B cell (primary cell): ENCODE measurements at regions not wholly inside any gene's neighbourhood (a gene's known extent, or its start where the extent isn't known, plus 50 kb on each side); places are given as distances from the start of the nearest gene placed in this dataset.

Source experiments
- ATAC-seq: fragments of 200-7000 bp; cut with Tn5 transposase; one replicate; pipeline ENCODE4 v1.10.0; 2021; ENCODE audit warnings: low read depth, mild to moderate bottlenecking, moderate number of reproducible peaks, moderate library complexity
- CTCF ChIA-PET: fragments of 350-600 bp; sonication (Branson Sonifier 250); formaldehyde crosslinking; loops from one replicate; lab custom pipeline; 2021; ENCODE audit warnings: antibody characterized with exemption, inconsistent platforms; lab: Charles Lee
- POLR2A ChIA-PET: fragments of 350-600 bp; sonication (Branson Sonifier 250); formaldehyde crosslinking; loops from one replicate; lab custom pipeline; 2021; ENCODE audit warnings: antibody characterized with exemption; lab: Charles Lee
- DNase-seq: peaks from one replicate; pipeline ENCODE4 v3.0.0; 2013
- H2AFZ ChIP-seq: 2 replicates; pipeline ENCODE4 v1.6.1; 2012; ENCODE audit warnings: mild to moderate bottlenecking, low read depth, low read length; ENCODE audit not compliant: insufficient read depth, poor library complexity, severe bottlenecking
- H3K27ac ChIP-seq, 2 donors: 1 replicate in 1 of 2; 2 replicates in 1 of 2; pipeline ENCODE4 v1.5.1; 2012 to 2013; ENCODE audit warnings: low read length in 2 of 2, mild to moderate bottlenecking in 2 of 2, moderate library complexity in 1 of 2
- H3K27me3 ChIP-seq, 4 experiments: fragments of 200-600 bp in 1 of 4; sonication (generic) in 1 of 4; replicated peaks in 1 of 4; 1 replicate in 2 of 4; 2 replicates in 2 of 4; pipeline versions ENCODE4 v1.6.1 to v1.7.0; 2013 to 2016; ENCODE audit warnings: low read length in 3 of 4, mild to moderate bottlenecking in 2 of 4, mixed read lengths in 1 of 4, moderate library complexity in 1 of 4; ENCODE audit not compliant: insufficient read depth in 4 of 4, control insufficient read depth in 3 of 4; ENCODE audit errors: control extremely low read depth in 1 of 4
- H3K36me3 ChIP-seq, 2 experiments: replicated peaks in 1 of 2; 1 replicate in 1 of 2; 2 replicates in 1 of 2; pipeline versions ENCODE4 v1.6.1 to v1.7.1; 2013; ENCODE audit warnings: low read length in 1 of 2; ENCODE audit not compliant: insufficient read depth in 2 of 2, control insufficient read depth in 1 of 2; ENCODE audit errors: control extremely low read depth in 1 of 2, extremely low read depth in 1 of 2
- H3K4me1 ChIP-seq, 2 donors: fragments of 200-600 bp in 1 of 2; sonication (generic) in 1 of 2; 1 replicate in 1 of 2; 2 replicates in 1 of 2; pipeline versions ENCODE4 v1.5.1 to v1.6.1; 2013 to 2017; ENCODE audit warnings: low read length in 2 of 2; ENCODE audit not compliant: control insufficient read depth in 2 of 2, insufficient read depth in 2 of 2
- H3K4me2 ChIP-seq: replicated peaks from 2 replicates; pipeline ENCODE3; 2012; ENCODE audit warnings: mild to moderate bottlenecking, low read depth, low read length; ENCODE audit not compliant: poor library complexity, severe bottlenecking
- H3K4me3 ChIP-seq, 5 experiments: fragments of 200-600 bp in 1 of 5; sonication (generic) in 1 of 5; 1 replicate in 3 of 5; 2 replicates in 2 of 5; pipeline versions ENCODE4 v1.5.1 to v1.7.0; 2011 to 2016; ENCODE audit warnings: low read length in 4 of 5, mild to moderate bottlenecking in 4 of 5, low read depth in 2 of 5, control low read depth in 1 of 5, moderate library complexity in 1 of 5; ENCODE audit not compliant: insufficient read depth in 1 of 5; ENCODE audit errors: control extremely low read depth in 1 of 5, extremely low read depth in 1 of 5
- H3K79me2 ChIP-seq: fragments of 200-600 bp; sonication (generic); one replicate; pipeline ENCODE4 v1.6.0; 2016; ENCODE audit warnings: low read length; ENCODE audit not compliant: control insufficient read depth, insufficient read depth
- H3K9ac ChIP-seq: fragments of 200-600 bp; sonication (generic); 2 replicates; pipeline ENCODE4 v1.6.1; 2017; ENCODE audit warnings: mild to moderate bottlenecking, low read length, moderate library complexity
- H3K9me3 ChIP-seq, 3 donors: one replicate each; pipeline versions ENCODE4 v1.6.1 to v1.7.1; 2013; ENCODE audit warnings: low read length in 2 of 3; ENCODE audit not compliant: control insufficient read depth in 2 of 3, insufficient read depth in 1 of 3; ENCODE audit errors: control extremely low read depth in 1 of 3
- H4K20me1 ChIP-seq: 2 replicates; pipeline ENCODE4 v1.6.0; 2012; ENCODE audit warnings: mild to moderate bottlenecking, low read length; ENCODE audit not compliant: insufficient read depth, control insufficient read depth, poor library complexity, severe bottlenecking
- H3K27ac Mint-ChIP-seq: one replicate; pipeline ENCODE4 v1.8.0; 2021; ENCODE audit warnings: mixed read lengths
- H3K27me3 Mint-ChIP-seq: one replicate; pipeline ENCODE4 v1.8.0; 2021; ENCODE audit warnings: mixed read lengths
- H3K4me1 Mint-ChIP-seq: one replicate; pipeline ENCODE4 v1.8.0; 2021; ENCODE audit warnings: mixed read lengths
- H3K4me3 Mint-ChIP-seq: one replicate; pipeline ENCODE4 v1.8.0; 2021; ENCODE audit warnings: mixed read lengths
- H3K9me3 Mint-ChIP-seq: one replicate; pipeline ENCODE4 v1.8.0; 2022; ENCODE audit warnings: mixed read lengths; ENCODE audit not compliant: insufficient read depth
- EZH2 ChIP-seq: IDR thresholded peaks from 2 replicates; pipeline ENCODE4 v1.6.1; 2012; ENCODE audit warnings: borderline replicate concordance, low read depth, mild to moderate bottlenecking, moderate library complexity, low read length; ENCODE audit not compliant: insufficient read depth, poor library complexity, severe bottlenecking
- WGBS: methylation state at CpG from one replicate; pipeline ENCODE4 v1.1.5; 2013; ENCODE audit warnings: missing lambda C conversion rate; ENCODE audit not compliant: insufficient coverage; 5-methylcytosine and 5-hydroxymethylcytosine counted together
- intact Hi-C: fragments of 100-400 bp; cut with micrococcal nuclease; formaldehyde crosslinking; loops from one replicate; pipeline ENCODE4 v1.10.0; 2022
- TF ChIP-seq, protein P1 (sequence below): fragments of 200-600 bp; IDR thresholded peaks from one replicate; pipeline ENCODE4 v1.8.0; 2022; ENCODE audit warnings: antibody characterized with exemption, mild to moderate bottlenecking

DNA sequence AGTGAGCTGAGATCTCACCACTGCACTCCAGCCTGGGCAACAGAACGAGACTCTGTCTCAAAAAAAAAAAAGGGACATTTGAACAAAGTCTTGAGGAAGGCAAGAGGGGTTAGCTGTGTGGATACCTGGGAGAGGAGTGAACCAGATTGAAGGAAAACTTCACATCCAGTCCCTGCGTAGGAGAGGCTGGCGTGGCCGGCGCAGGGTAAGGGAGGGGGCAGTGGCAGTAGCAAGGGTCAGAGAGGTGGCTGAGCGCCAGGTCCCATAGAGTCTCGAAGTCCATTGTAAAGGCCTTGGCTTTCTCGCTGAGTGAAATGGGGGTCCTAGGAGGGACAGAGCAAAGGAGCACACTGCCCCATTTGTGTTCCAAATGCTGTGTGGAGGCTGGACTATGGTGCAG, 171.8 kb upstream of the WSCD1 start:
- H2AFZ ChIP-seq: no peak overlapping the region
- Mint-ChIP-seq H3K27me3 (peaks cover 27% of the 10 kb centered on the region), H3K9me3 (no peaks in the 10 kb centered on the region), H3K4me1 (no peaks in the 10 kb centered on the region), H3K27ac (no peak overlapping the region), H3K4me3 (no peak overlapping the region)
- ATAC-seq (no peak), DNase-seq (no peak)
- no peak overlapping the region for H3K9ac ChIP-seq
- H3K27me3 ChIP-seq: peaks cover 0 to 2% (median 0%) of the 10 kb centered on the region in 4 experiments
- TF ChIP-seq, protein P1, sequence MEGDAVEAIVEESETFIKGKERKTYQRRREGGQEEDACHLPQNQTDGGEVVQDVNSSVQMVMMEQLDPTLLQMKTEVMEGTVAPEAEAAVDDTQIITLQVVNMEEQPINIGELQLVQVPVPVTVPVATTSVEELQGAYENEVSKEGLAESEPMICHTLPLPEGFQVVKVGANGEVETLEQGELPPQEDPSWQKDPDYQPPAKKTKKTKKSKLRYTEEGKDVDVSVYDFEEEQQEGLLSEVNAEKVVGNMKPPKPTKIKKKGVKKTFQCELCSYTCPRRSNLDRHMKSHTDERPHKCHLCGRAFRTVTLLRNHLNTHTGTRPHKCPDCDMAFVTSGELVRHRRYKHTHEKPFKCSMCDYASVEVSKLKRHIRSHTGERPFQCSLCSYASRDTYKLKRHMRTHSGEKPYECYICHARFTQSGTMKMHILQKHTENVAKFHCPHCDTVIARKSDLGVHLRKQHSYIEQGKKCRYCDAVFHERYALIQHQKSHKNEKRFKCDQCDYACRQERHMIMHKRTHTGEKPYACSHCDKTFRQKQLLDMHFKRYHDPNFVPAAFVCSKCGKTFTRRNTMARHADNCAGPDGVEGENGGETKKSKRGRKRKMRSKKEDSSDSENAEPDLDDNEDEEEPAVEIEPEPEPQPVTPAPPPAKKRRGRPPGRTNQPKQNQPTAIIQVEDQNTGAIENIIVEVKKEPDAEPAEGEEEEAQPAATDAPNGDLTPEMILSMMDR: no peak
- TF ChIP-seq EZH2: no peak
- H3K4me1 ChIP-seq: no peaks in the 10 kb centered on the region
- no peak overlapping the region for H3K4me3 ChIP-seq
- WGBS: 90% methylated on average over 8 of the region's 8 CpGs
- ChIA-PET POLR2A (no interaction called here), CTCF (no interaction called here)
- no peak overlapping the region for H3K4me2 ChIP-seq
- peaks cover 0 to 14% (median 5%) of the 10 kb centered on the region in 3 donors for H3K9me3 ChIP-seq
- H3K79me2 ChIP-seq: no peaks in the 10 kb centered on the region
- intact Hi-C loops: no loop called here
- no peaks in the 10 kb centered on the region for H4K20me1 ChIP-seq
- no peak overlapping the region for H3K27ac ChIP-seq
- H3K36me3 ChIP-seq: no peaks in the 10 kb centered on the region

DNA sequence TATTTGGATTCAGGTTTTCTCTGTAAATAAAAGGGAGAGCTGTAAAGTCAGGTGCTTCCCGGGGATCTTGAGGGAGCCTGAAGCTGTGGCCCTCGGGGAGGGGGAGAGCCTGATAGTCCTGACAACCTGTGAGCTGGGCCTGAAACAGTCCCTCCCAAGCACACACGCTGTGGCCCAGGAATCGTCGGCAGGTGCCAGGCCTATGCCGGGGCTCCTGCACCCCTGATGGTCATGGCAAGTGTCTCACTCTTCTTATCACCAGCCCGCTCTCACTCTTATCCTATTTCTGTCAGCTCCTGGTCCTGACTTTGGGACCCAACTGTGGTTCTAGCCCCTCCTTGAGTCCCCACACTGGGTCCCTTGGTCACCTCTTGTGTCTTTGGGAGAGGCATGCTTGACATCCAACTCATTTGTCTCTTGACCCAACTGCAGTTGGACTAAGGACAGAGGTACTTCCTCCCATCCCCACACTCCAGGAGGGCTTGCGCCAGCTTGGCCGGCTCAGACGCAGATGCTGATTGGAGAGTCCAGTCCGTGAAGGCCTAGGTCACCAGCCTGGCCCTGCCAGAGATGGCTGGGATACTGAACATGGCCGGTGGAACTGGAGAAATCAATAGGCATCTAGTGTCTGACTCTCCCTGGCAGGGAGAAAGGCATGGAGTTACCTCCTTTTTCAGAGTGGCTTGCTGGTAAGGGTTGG, 170.5 kb upstream of the WSCD1 start:
- no peak for ATAC-seq
- POLR2A ChIA-PET: no interaction called here
- Histone ChIP-seq H3K27me3 (peaks cover 0 to 2% (median 0%) of the 10 kb centered on the region in 4 experiments), H3K9ac (no peak overlapping the region), H3K27ac (no peak overlapping the region), H2AFZ (no peak overlapping the region), H3K4me2 (no peak overlapping the region), H4K20me1 (no peaks in the 10 kb centered on the region), H3K4me3 (no peak overlapping the region), H3K9me3 (peaks cover 0 to 14% (median 9%) of the 10 kb centered on the region in 3 donors), H3K79me2 (no peaks in the 10 kb centered on the region), H3K36me3 (no peaks in the 10 kb centered on the region), H3K4me1 (no peaks in the 10 kb centered on the region)
- CTCF ChIA-PET: no interaction called here
- H3K27ac Mint-ChIP-seq: no peak overlapping the region
- 92% methylated on average over 12 of the region's 12 CpGs for WGBS
- no peak for TF ChIP-seq EZH2
- TF ChIP-seq, protein P1: no peak
- H3K4me1 Mint-ChIP-seq: no peaks in the 10 kb centered on the region
- H3K27me3 Mint-ChIP-seq: peaks cover 23% of the 10 kb centered on the region
- H3K9me3 Mint-ChIP-seq: no peaks in the 10 kb centered on the region
- H3K4me3 Mint-ChIP-seq: no peak overlapping the region
- intact Hi-C loops: no loop called here
- DNase-seq: no peak
